Gastrocnemius medialis (tissue), 4 donors: ENCODE measurements at regions not wholly inside any gene's neighbourhood (a gene's known extent, or its start where the extent isn't known, plus 50 kb on each side); places are given as distances from the start of the nearest gene placed in this dataset.

Source experiments
- ATAC-seq, 2 donors: fragments of 150-250 bp; one replicate each; pipeline ENCODE4 v1.9.1; 2016
- DNase-seq, 2 donors: peaks; one replicate each; pipeline ENCODE4 v3.0.0-alpha.2; 2019
- H3K27ac ChIP-seq, 4 donors: fragments of 200-600 bp; sonication (generic); 1 replicate in 1 of 4; 2 replicates in 3 of 4; pipeline ENCODE4 v1.5.1; 2016 to 2018; ENCODE audit warnings: mild to moderate bottlenecking in 2 of 4, moderate library complexity in 1 of 4
- H3K27me3 ChIP-seq, 3 donors: fragments of 200-600 bp; sonication (generic) in 2 of 3; 1 replicate in 1 of 3; 2 replicates in 2 of 3; pipeline versions ENCODE4 v1.5.1 to v1.6.0; 2016 to 2019; ENCODE audit warnings: mild to moderate bottlenecking in 1 of 3, moderate library complexity in 1 of 3
- H3K36me3 ChIP-seq, 2 donors: fragments of 200-600 bp; sonication (generic) in 1 of 2; one replicate each; pipeline ENCODE4 v1.5.1; 2017 to 2018
- H3K4me1 ChIP-seq, 2 donors: fragments of 200-600 bp; sonication (generic) in 1 of 2; one replicate each; pipeline ENCODE4 v1.5.1; 2016 to 2017; ENCODE audit warnings: mild to moderate bottlenecking in 2 of 2
- H3K4me3 ChIP-seq, 4 donors: fragments of 200-600 bp; sonication (generic) in 3 of 4; 1 replicate in 1 of 4; 2 replicates in 3 of 4; pipeline ENCODE4 v1.5.1; 2016 to 2019; ENCODE audit warnings: mild to moderate bottlenecking in 2 of 4
- H3K9me3 ChIP-seq, 3 donors: fragments of 200-600 bp; sonication (generic) in 2 of 3; 1 replicate in 1 of 3; 2 replicates in 2 of 3; pipeline ENCODE4 v1.5.1; 2016 to 2019
- CTCF ChIP-seq, 5 experiments: fragments of 450-650 bp in 3 of 5; fragments of 200-600 bp in 2 of 5; sonication (generic) in 2 of 5; IDR thresholded peaks in 4 of 5; conservative IDR thresholded peaks in 1 of 5; 1 replicate in 4 of 5; 2 replicates in 1 of 5; pipeline ENCODE4 v1.5.1; 2016 to 2019; ENCODE audit warnings: antibody characterized with exemption in 5 of 5, mild to moderate bottlenecking in 3 of 5, moderate library complexity in 3 of 5
- POLR2A ChIP-seq, 2 donors: fragments of 450-650 bp; IDR thresholded peaks; one replicate each; pipeline ENCODE4 v1.6.1; 2017; ENCODE audit warnings: antibody characterized with exemption in 2 of 2, mild to moderate bottlenecking in 2 of 2, moderate library complexity in 2 of 2
- in situ Hi-C, 4 donors: fragments of 200-750 bp; cut with MboI; loops; one replicate each; pipeline versions ENCODE4 v1.15.0 to v1.8.0; 2017; ENCODE audit warnings: low sequenced_read_pairs in 4 of 4
- intact Hi-C: fragments of 100-400 bp; cut with DNase I; formaldehyde crosslinking; loops from one replicate; pipeline ENCODE4 v1.15.1; 2023; ENCODE audit warnings: low total_unique reads

- no peaks in the 10 kb centered on the region for H3K4me1 ChIP-seq
- no peaks in the 10 kb centered on the region for H3K36me3 ChIP-seq
- TF ChIP-seq POLR2A (IDR thresholded peaks at IDR 0.05) (no peak), CTCF (IDR thresholded peaks at IDR 0.05 in 4 of 5, conservative IDR thresholded peaks at IDR 0.05 in 1 of 5) (no peak)
- no peak overlapping the region for H3K27ac ChIP-seq
- no peaks in the 10 kb centered on the region for H3K27me3 ChIP-seq
- ATAC-seq, result no peak
- no peak for DNase-seq
- intact Hi-C loops (no loop called here), in situ Hi-C loops (no loop called here)
- no peak overlapping the region for H3K4me3 ChIP-seq
- no peaks in the 10 kb centered on the region for H3K9me3 ChIP-seq
Observed at GRCh38 chr2:185475914-185476313, 262.7 kb upstream of the FSIP2 start.

GRCh38 chr2:185477452-185477851 lies 261.2 kb upstream of the FSIP2 start:
- Histone ChIP-seq H3K4me1 (no peaks in the 10 kb centered on the region), H3K36me3 (no peaks in the 10 kb centered on the region), H3K27me3 (no peaks in the 10 kb centered on the region), H3K27ac (no peak overlapping the region), H3K4me3 (no peak overlapping the region), H3K9me3 (no peaks in the 10 kb centered on the region)
- no peak for ATAC-seq
- in situ Hi-C loops (no loop called here), intact Hi-C loops (no loop called here)
- no peak for DNase-seq
- TF ChIP-seq CTCF (IDR thresholded peaks at IDR 0.05 in 4 of 5, conservative IDR thresholded peaks at IDR 0.05 in 1 of 5) (no peak), POLR2A (IDR thresholded peaks at IDR 0.05) (no peak)

DNA sequence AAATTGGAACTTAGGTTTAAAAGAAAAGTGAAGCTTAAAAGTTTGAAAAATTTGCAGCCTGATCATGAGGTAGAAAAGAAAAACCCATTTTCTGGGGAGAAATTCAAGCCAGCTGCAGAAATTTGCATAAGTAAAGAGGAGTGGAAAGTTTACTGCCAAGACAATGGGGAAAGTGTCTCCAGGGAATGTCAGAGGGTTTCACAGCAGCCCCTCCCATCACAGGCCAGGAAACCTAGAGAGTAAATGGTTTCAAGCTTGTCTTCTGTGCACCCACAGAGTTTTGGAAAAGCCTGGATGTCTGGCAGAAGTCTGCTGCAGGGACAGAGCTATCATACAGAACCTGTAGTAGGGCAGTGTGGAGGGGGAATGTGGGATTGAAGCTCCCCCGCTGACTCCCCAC lies 254.0 kb upstream of the FSIP2 start:
- intact Hi-C loops (no loop called here), in situ Hi-C loops (no loop called here)
- H3K9me3 ChIP-seq, result no peaks in the 10 kb centered on the region
- H3K36me3 ChIP-seq, result no peaks in the 10 kb centered on the region
- DNase-seq (no peak), ATAC-seq (no peak)
- TF ChIP-seq CTCF (IDR thresholded peaks at IDR 0.05 in 4 of 5, conservative IDR thresholded peaks at IDR 0.05 in 1 of 5) (no peak), POLR2A (IDR thresholded peaks at IDR 0.05) (no peak)
- H3K4me3 ChIP-seq, result no peak overlapping the region
- H3K27ac ChIP-seq, result no peak overlapping the region
- H3K4me1 ChIP-seq, result no peaks in the 10 kb centered on the region
- H3K27me3 ChIP-seq, result no peaks in the 10 kb centered on the region

GRCh38 chr2:185502351-185502750 lies 236.3 kb upstream of the FSIP2 start:
- Histone ChIP-seq H3K27ac (no peak overlapping the region), H3K36me3 (no peaks in the 10 kb centered on the region), H3K9me3 (no peaks in the 10 kb centered on the region), H3K4me3 (no peak overlapping the region), H3K4me1 (no peaks in the 10 kb centered on the region), H3K27me3 (no peaks in the 10 kb centered on the region)
- TF ChIP-seq CTCF (IDR thresholded peaks at IDR 0.05 in 4 of 5, conservative IDR thresholded peaks at IDR 0.05 in 1 of 5) (no peak), POLR2A (IDR thresholded peaks at IDR 0.05) (no peak)
- ATAC-seq, result no peak
- DNase-seq, result no peak
- intact Hi-C loops, result no loop called here
- in situ Hi-C loops, result no loop called here

- ATAC-seq (no peak), DNase-seq (no peak)
- H3K27ac ChIP-seq, result no peak overlapping the region
- intact Hi-C loops, result no loop called here
- no peaks in the 10 kb centered on the region for H3K4me1 ChIP-seq
- no peaks in the 10 kb centered on the region for H3K27me3 ChIP-seq
- H3K4me3 ChIP-seq, result no peak overlapping the region
- in situ Hi-C loops, result no loop called here
- no peak for TF ChIP-seq POLR2A (IDR thresholded peaks at IDR 0.05)
- TF ChIP-seq CTCF (IDR thresholded peaks at IDR 0.05 in 4 of 5, conservative IDR thresholded peaks at IDR 0.05 in 1 of 5), result no peak
- no peaks in the 10 kb centered on the region for H3K36me3 ChIP-seq
- H3K9me3 ChIP-seq, result peaks cover 0 to 8% (median 0%) of the 10 kb centered on the region in 3 donors
Observed at GRCh38 chr2:185507719-185508118, 230.9 kb upstream of the FSIP2 start.
